ENCODE measurements at regions not wholly inside any gene's neighbourhood (a gene's known extent, or its start where the extent isn't known, plus 50 kb on each side); places are given as distances from the start of the nearest gene placed in this dataset.

- TF ChIP-seq CHCHD3 (CRISPR knock-in tag; IDR thresholded peaks at IDR 0.05) (no peak), NCOR1 (IDR thresholded peaks at IDR 0.05) (no peak), CTCF (IDR thresholded peaks at IDR 0.05 in 2 of 3, conservative IDR thresholded peaks at IDR 0.05 in 1 of 3; ENCODE audit: insufficient read depth in 2 of 3, low read depth in 1 of 3, low read length in 3 of 3) (no peak), ETS1 (conservative IDR thresholded peaks at IDR 0.05; ENCODE audit: control insufficient read depth, low read depth, low read length) (no peak), BHLHE40 (IDR thresholded peaks at IDR 0.05; ENCODE audit: low read length) (no peak), SMARCB1 (IDR thresholded peaks at IDR 0.05; ENCODE audit: insufficient read length, low read depth) (no peak), SRSF9 (IDR thresholded peaks at IDR 0.05; ENCODE audit: borderline replicate concordance, low read depth, low read length) (no peak), DMBX1 (CRISPR knock-in tag; IDR thresholded peaks at IDR 0.05; ENCODE audit: borderline replicate concordance) (no peak)
Observed at GRCh38 chr6:149254253-149254652, 63.3 kb upstream of the TAB2 start.
